DND-41 (cell line): ENCODE measurements at regions not wholly inside any gene's neighbourhood (a gene's known extent, or its start where the extent isn't known, plus 50 kb on each side); places are given as distances from the start of the nearest gene placed in this dataset.
A peak's percentile ranks its signal among the peaks of the same experiment; 100 is the strongest.

ENCODE experiments used
- ATAC-seq: fragments of 200-7000 bp; cut with Tn5 transposase; 3 replicates; pipeline ENCODE4 v1.9.1; 2021; ENCODE audit warnings: low read depth; ENCODE audit not compliant: insufficient read depth
- DNase-seq: peaks from one replicate; pipeline ENCODE4 v3.0.0-alpha.2; 2020
- H2AFZ ChIP-seq: 2 replicates; pipeline ENCODE4 v1.6.0; 2012; ENCODE audit warnings: low read depth, low read length
- H3K27ac ChIP-seq: 2 replicates; pipeline ENCODE4 v1.5.1; 2012; ENCODE audit warnings: low read length, inconsistent platforms
- H3K27me3 ChIP-seq: fragments of 200-600 bp; sonication (generic); 2 replicates; pipeline ENCODE4 v1.6.0; 2012; ENCODE audit warnings: low read length, mild to moderate bottlenecking, inconsistent platforms; ENCODE audit not compliant: insufficient read depth, poor library complexity
- H3K36me3 ChIP-seq: 2 replicates; pipeline ENCODE4 v1.5.1; 2012; ENCODE audit warnings: low read length, inconsistent platforms; ENCODE audit not compliant: insufficient read depth
- H3K4me1 ChIP-seq: 2 replicates; pipeline ENCODE4 v1.5.1; 2012; ENCODE audit warnings: mild to moderate bottlenecking, low read length; ENCODE audit not compliant: insufficient read depth
- H3K4me2 ChIP-seq: 2 replicates; pipeline ENCODE4 v1.6.0; 2012; ENCODE audit warnings: mild to moderate bottlenecking, moderate library complexity, low read length, inconsistent platforms; ENCODE audit not compliant: insufficient read depth
- H3K4me3 ChIP-seq, 2 experiments: fragments of 200-600 bp in 1 of 2; shearing (Covaris generic) in 1 of 2; 2 replicates each; pipeline ENCODE4 v1.5.1; 2012 to 2016; ENCODE audit warnings: inconsistent platforms in 2 of 2, low read length in 2 of 2, mild to moderate bottlenecking in 2 of 2, low read depth in 1 of 2, moderate library complexity in 1 of 2
- H3K79me2 ChIP-seq: 2 replicates; pipeline ENCODE4 v1.6.0; 2012; ENCODE audit warnings: low read length, inconsistent platforms; ENCODE audit not compliant: insufficient read depth
- H3K9ac ChIP-seq: 2 replicates; pipeline ENCODE4 v1.6.0; 2012; ENCODE audit warnings: low read depth, mild to moderate bottlenecking, inconsistent platforms, low read length, moderate library complexity
- H3K9me3 ChIP-seq: 2 replicates; pipeline ENCODE4 v1.5.1; 2012; ENCODE audit warnings: low read length, moderate library complexity, mild to moderate bottlenecking, inconsistent platforms; ENCODE audit not compliant: insufficient read depth, severe bottlenecking
- H4K20me1 ChIP-seq: 2 replicates; pipeline ENCODE4 v1.6.0; 2012; ENCODE audit warnings: low read length; ENCODE audit not compliant: insufficient read depth
- CTCF ChIP-seq: IDR thresholded peaks from 2 replicates; pipeline ENCODE4 v1.5.1; 2012; ENCODE audit warnings: borderline replicate concordance, low read length, moderate library complexity, mild to moderate bottlenecking; ENCODE audit not compliant: poor library complexity, severe bottlenecking; ENCODE audit errors: extremely low read depth
- EZH2 ChIP-seq: IDR thresholded peaks from 3 replicates; pipeline ENCODE4 v1.6.1; 2012; ENCODE audit warnings: borderline replicate concordance, low read depth, mild to moderate bottlenecking, moderate library complexity, low read length, inconsistent platforms; ENCODE audit not compliant: severe bottlenecking

- Histone ChIP-seq H3K4me2 (no peak overlapping the region), H4K20me1 (no peaks in the 10 kb centered on the region), H3K79me2 (no peaks in the 10 kb centered on the region), H3K9ac (no peak overlapping the region), H3K27me3 (no peaks in the 10 kb centered on the region), H3K36me3 (no peaks in the 10 kb centered on the region), H3K4me1 (no peaks in the 10 kb centered on the region), H3K9me3 (no peaks in the 10 kb centered on the region), H3K27ac (no peak overlapping the region), H2AFZ (no peak overlapping the region), H3K4me3 (no peak overlapping the region)
- DNase-seq (no peak), ATAC-seq (no peak)
- TF ChIP-seq EZH2, result no peak
- no peak for TF ChIP-seq CTCF
Observed at GRCh38 chr9:90005388-90005787, 400.6 kb downstream of the GADD45G start.

GRCh38 chr9:90007516-90008440, 403.0 kb downstream of the GADD45G start:
- TF ChIP-seq EZH2 (no peak), CTCF (no peak)

GRCh38 chr9:90009447-90009846, 404.6 kb downstream of the GADD45G start:
- no peak overlapping the region for H3K4me3 ChIP-seq
- no peaks in the 10 kb centered on the region for H3K4me1 ChIP-seq
- H3K4me2 ChIP-seq, result no peak overlapping the region
- no peaks in the 10 kb centered on the region for H3K79me2 ChIP-seq
- no peak overlapping the region for H3K27ac ChIP-seq
- TF ChIP-seq CTCF, result no peak
- TF ChIP-seq EZH2, result no peak
- ATAC-seq, result peak; percentile 57
- H4K20me1 ChIP-seq, result no peaks in the 10 kb centered on the region
- H3K9me3 ChIP-seq, result no peaks in the 10 kb centered on the region
- H3K36me3 ChIP-seq, result no peaks in the 10 kb centered on the region
- DNase-seq, result peak; percentile 21
- H2AFZ ChIP-seq, result no peak overlapping the region
- no peaks in the 10 kb centered on the region for H3K27me3 ChIP-seq
- no peak overlapping the region for H3K9ac ChIP-seq

More at GRCh38 chr9:90007516-90008440, 403.0 kb downstream of the GADD45G start:
- no peak for DNase-seq
- Histone ChIP-seq H3K9ac (no peak overlapping the region), H4K20me1 (no peaks in the 10 kb centered on the region), H3K27me3 (no peaks in the 10 kb centered on the region), H3K4me2 (no peak overlapping the region), H3K36me3 (no peaks in the 10 kb centered on the region), H3K79me2 (no peaks in the 10 kb centered on the region), H2AFZ (no peak overlapping the region), H3K4me1 (no peaks in the 10 kb centered on the region), H3K9me3 (no peaks in the 10 kb centered on the region), H3K4me3 (no peak overlapping the region), H3K27ac (no peak overlapping the region)
- ATAC-seq, result no peak
